ENCODE measurements at regions not wholly inside any gene's neighbourhood (a gene's known extent, or its start where the extent isn't known, plus 50 kb on each side); places are given as distances from the start of the nearest gene placed in this dataset.

GRCh38 chr1:10900691-10901090, 104.2 kb upstream of the CASZ1 start:
- Histone ChIP-seq H3K4me3 (ENCODE audit: low read length) (no peak overlapping the region), H3K27me3 (ENCODE audit: control insufficient read depth, insufficient read depth, low read length, poor library complexity, severe bottlenecking) (no peaks in the 10 kb centered on the region), H3K9me3 (ENCODE audit: control insufficient read depth, low read length) (no peaks in the 10 kb centered on the region), H3K4me1 (ENCODE audit: control insufficient read depth, insufficient read depth, low read length) (peaks cover 2% of the 10 kb centered on the region), H3K36me3 (ENCODE audit: control insufficient read depth, insufficient read depth, low read length) (no peaks in the 10 kb centered on the region), H3K27ac (ENCODE audit: low read depth, low read length) (no peak overlapping the region), H3K9ac (ENCODE audit: extremely low read depth, low read length, poor library complexity, severe bottlenecking) (no peak overlapping the region)
- TF ChIP-seq CTCF (conservative IDR thresholded peaks at IDR 0.05): no peak
- no peak overlapping the region for H3K27ac Mint-ChIP-seq
- H3K4me1 Mint-ChIP-seq: peaks cover 9% of the 10 kb centered on the region
- 61 to 67% methylated on average over 4 to 6 of the region's 6 CpGs for WGBS, 2 experiments (ENCODE audit: insufficient coverage in 1 of 2, insufficient read length in 1 of 2)
- DNase-seq: peak; percentile 71
- peak overlapping the region; percentile 21 for H3K4me3 Mint-ChIP-seq
- H3K36me3 Mint-ChIP-seq (ENCODE audit: low read depth): no peaks in the 10 kb centered on the region
- H3K9me3 Mint-ChIP-seq: no peaks in the 10 kb centered on the region
- H3K27me3 Mint-ChIP-seq (ENCODE audit: insufficient read depth): peaks cover 32% of the 10 kb centered on the region

- Mint-ChIP-seq H3K27me3 (ENCODE audit: insufficient read depth) (peaks cover 32% of the 10 kb centered on the region), H3K4me3 (peak overlapping the region; percentile 21), H3K4me1 (peaks cover 9% of the 10 kb centered on the region), H3K9me3 (no peaks in the 10 kb centered on the region), H3K27ac (no peak overlapping the region), H3K36me3 (ENCODE audit: low read depth) (no peaks in the 10 kb centered on the region)
- Histone ChIP-seq H3K9me3 (ENCODE audit: control insufficient read depth, low read length) (no peaks in the 10 kb centered on the region), H3K9ac (ENCODE audit: extremely low read depth, low read length, poor library complexity, severe bottlenecking) (no peak overlapping the region), H3K27me3 (ENCODE audit: control insufficient read depth, insufficient read depth, low read length, poor library complexity, severe bottlenecking) (no peaks in the 10 kb centered on the region), H3K27ac (ENCODE audit: low read depth, low read length) (no peak overlapping the region), H3K4me3 (ENCODE audit: low read length) (no peak overlapping the region), H3K36me3 (ENCODE audit: control insufficient read depth, insufficient read depth, low read length) (no peaks in the 10 kb centered on the region), H3K4me1 (ENCODE audit: control insufficient read depth, insufficient read depth, low read length) (peaks cover 2% of the 10 kb centered on the region)
- 56 to 64% methylated on average over 18 to 29 of the region's 29 CpGs for WGBS, 2 experiments (ENCODE audit: insufficient coverage in 1 of 2, insufficient read length in 1 of 2)
- no peak for TF ChIP-seq CTCF (conservative IDR thresholded peaks at IDR 0.05)
- DNase-seq: peak; percentile 75
Measured at GRCh38 chr1:10901091-10901890, 104.8 kb upstream of the CASZ1 start.

GRCh38 chr1:10901891-10902805, 105.7 kb upstream of the CASZ1 start:
- Histone ChIP-seq H3K4me1 (ENCODE audit: control insufficient read depth, insufficient read depth, low read length) (peaks cover 2% of the 10 kb centered on the region), H3K4me3 (ENCODE audit: low read length) (no peak overlapping the region), H3K27me3 (ENCODE audit: control insufficient read depth, insufficient read depth, low read length, poor library complexity, severe bottlenecking) (no peaks in the 10 kb centered on the region), H3K9ac (ENCODE audit: extremely low read depth, low read length, poor library complexity, severe bottlenecking) (no peak overlapping the region), H3K36me3 (ENCODE audit: control insufficient read depth, insufficient read depth, low read length) (no peaks in the 10 kb centered on the region), H3K27ac (ENCODE audit: low read depth, low read length) (no peak overlapping the region), H3K9me3 (ENCODE audit: control insufficient read depth, low read length) (no peaks in the 10 kb centered on the region)
- no peak for TF ChIP-seq CTCF (conservative IDR thresholded peaks at IDR 0.05)
- peak; percentile 71 for DNase-seq
- Mint-ChIP-seq H3K36me3 (ENCODE audit: low read depth) (no peaks in the 10 kb centered on the region), H3K4me1 (peaks cover 13% of the 10 kb centered on the region), H3K9me3 (no peaks in the 10 kb centered on the region), H3K4me3 (no peak overlapping the region), H3K27me3 (ENCODE audit: insufficient read depth) (peaks cover 32% of the 10 kb centered on the region), H3K27ac (no peak overlapping the region)
- 55 to 79% methylated on average over 10 to 18 of the region's 18 CpGs for WGBS, 2 experiments (ENCODE audit: insufficient coverage in 1 of 2, insufficient read length in 1 of 2)

Data from endodermal cell (in vitro differentiated cells).